ENCODE measurements at regions not wholly inside any gene's neighbourhood (a gene's known extent, or its start where the extent isn't known, plus 50 kb on each side); places are given as distances from the start of the nearest gene placed in this dataset.

- TF ChIP-seq POLR2A (IDR thresholded peaks at IDR 0.05), result no peak
- TF ChIP-seq, protein P1, sequence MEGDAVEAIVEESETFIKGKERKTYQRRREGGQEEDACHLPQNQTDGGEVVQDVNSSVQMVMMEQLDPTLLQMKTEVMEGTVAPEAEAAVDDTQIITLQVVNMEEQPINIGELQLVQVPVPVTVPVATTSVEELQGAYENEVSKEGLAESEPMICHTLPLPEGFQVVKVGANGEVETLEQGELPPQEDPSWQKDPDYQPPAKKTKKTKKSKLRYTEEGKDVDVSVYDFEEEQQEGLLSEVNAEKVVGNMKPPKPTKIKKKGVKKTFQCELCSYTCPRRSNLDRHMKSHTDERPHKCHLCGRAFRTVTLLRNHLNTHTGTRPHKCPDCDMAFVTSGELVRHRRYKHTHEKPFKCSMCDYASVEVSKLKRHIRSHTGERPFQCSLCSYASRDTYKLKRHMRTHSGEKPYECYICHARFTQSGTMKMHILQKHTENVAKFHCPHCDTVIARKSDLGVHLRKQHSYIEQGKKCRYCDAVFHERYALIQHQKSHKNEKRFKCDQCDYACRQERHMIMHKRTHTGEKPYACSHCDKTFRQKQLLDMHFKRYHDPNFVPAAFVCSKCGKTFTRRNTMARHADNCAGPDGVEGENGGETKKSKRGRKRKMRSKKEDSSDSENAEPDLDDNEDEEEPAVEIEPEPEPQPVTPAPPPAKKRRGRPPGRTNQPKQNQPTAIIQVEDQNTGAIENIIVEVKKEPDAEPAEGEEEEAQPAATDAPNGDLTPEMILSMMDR (IDR thresholded peaks at IDR 0.05), result no peak
These were observed 248.5 kb upstream of the TGFBR2 start for GRCh38 chr3:30357897-30358296.
